Natural killer cell (primary cell): ENCODE measurements at regions not wholly inside any gene's neighbourhood (a gene's known extent, or its start where the extent isn't known, plus 50 kb on each side); places are given as distances from the start of the nearest gene placed in this dataset.

Source experiments
- ATAC-seq, 3 donors: fragments of 150-1000 bp in 2 of 3; fragments of 200-7000 bp in 1 of 3; cut with Tn5 transposase; 1 replicate in 1 of 3; 2 replicates in 2 of 3; pipeline ENCODE4 v1.10.0; 2021; ENCODE audit warnings: mild to moderate bottlenecking in 2 of 3, moderate library complexity in 2 of 3
- DNase-seq, 2 donors: peaks; one replicate each; pipeline versions ENCODE4 v3.0.0 to v3.0.0-alpha.2; 2013 to 2021; ENCODE audit warnings: mixed read lengths in 1 of 2
- H3K27ac ChIP-seq: one replicate; pipeline ENCODE4 v1.5.1; 2013; ENCODE audit warnings: mild to moderate bottlenecking, low read length
- H3K27me3 ChIP-seq: one replicate; pipeline ENCODE4 v1.6.1; 2013; ENCODE audit warnings: low read length; ENCODE audit not compliant: control insufficient read depth, insufficient read depth
- H3K36me3 ChIP-seq: one replicate; pipeline ENCODE4 v1.6.1; 2013; ENCODE audit warnings: low read length; ENCODE audit not compliant: control insufficient read depth, insufficient read depth
- H3K4me1 ChIP-seq: one replicate; pipeline ENCODE4 v1.6.1; 2013; ENCODE audit warnings: low read length; ENCODE audit not compliant: control insufficient read depth, insufficient read depth
- H3K4me3 ChIP-seq: one replicate; pipeline ENCODE4 v1.5.1; 2013; ENCODE audit warnings: low read length
- H3K9me3 ChIP-seq: one replicate; pipeline ENCODE4 v1.6.1; 2013; ENCODE audit warnings: low read length; ENCODE audit not compliant: control insufficient read depth, insufficient read depth
- H3K27ac Mint-ChIP-seq, 2 donors: one replicate each; pipeline ENCODE4 v1.8.0; 2022; ENCODE audit warnings: mild to moderate bottlenecking in 2 of 2, mixed read lengths in 2 of 2, moderate library complexity in 1 of 2
- H3K27me3 Mint-ChIP-seq, 2 donors: one replicate each; pipeline ENCODE4 v1.8.0; 2022; ENCODE audit warnings: low read depth in 2 of 2, mixed read lengths in 2 of 2
- H3K36me3 Mint-ChIP-seq: one replicate; pipeline ENCODE4 v1.8.0; 2022; ENCODE audit warnings: mixed read lengths
- H3K4me1 Mint-ChIP-seq, 2 donors: one replicate each; pipeline ENCODE4 v1.8.0; 2022; ENCODE audit warnings: mixed read lengths in 2 of 2
- H3K4me3 Mint-ChIP-seq: one replicate; pipeline ENCODE4 v1.8.0; 2022; ENCODE audit warnings: mild to moderate bottlenecking, moderate library complexity, mixed read lengths
- H3K9me3 Mint-ChIP-seq, 2 donors: one replicate each; pipeline ENCODE4 v1.8.0; 2022; ENCODE audit warnings: mixed read lengths in 2 of 2
- CTCF ChIP-seq: fragments of 200-600 bp; IDR thresholded peaks from one replicate; pipeline ENCODE4 v1.8.0; 2022; ENCODE audit warnings: antibody characterized with exemption
- WGBS: methylation state at CpG from one replicate; pipeline ENCODE4 v1.1.7; 2013; ENCODE audit warnings: missing lambda C conversion rate; ENCODE audit not compliant: insufficient coverage; 5-methylcytosine and 5-hydroxymethylcytosine counted together
- intact Hi-C: fragments of 100-400 bp; cut with micrococcal nuclease; formaldehyde crosslinking; loops from one replicate; pipeline ENCODE4 v1.14.2; 2022

GRCh38 chr12:114868995-114869834 lies 185.2 kb upstream of the TBX3 start:
- Mint-ChIP-seq H3K27me3 (no peaks in the 10 kb centered on the region), H3K4me1 (no peaks in the 10 kb centered on the region), H3K9me3 (peaks cover 3% of the 10 kb centered on the region in 2 donors), H3K4me3 (no peak overlapping the region), H3K27ac (no peak overlapping the region), H3K36me3 (no peaks in the 10 kb centered on the region)
- intact Hi-C loops = no loop called here
- Histone ChIP-seq H3K27me3 (no peaks in the 10 kb centered on the region), H3K9me3 (no peaks in the 10 kb centered on the region), H3K4me3 (no peak overlapping the region), H3K36me3 (no peaks in the 10 kb centered on the region), H3K4me1 (no peaks in the 10 kb centered on the region), H3K27ac (no peak overlapping the region)
- ATAC-seq (no peak), DNase-seq (no peak)
- WGBS = 54% methylated on average over 14 of the region's 14 CpGs
- no peak for TF ChIP-seq CTCF

GRCh38 chr12:114866331-114866730 lies 182.4 kb upstream of the TBX3 start:
- H3K36me3 Mint-ChIP-seq = no peaks in the 10 kb centered on the region
- H3K27ac ChIP-seq = no peak overlapping the region
- no peak overlapping the region for H3K27ac Mint-ChIP-seq
- 80% methylated on average over 4 of the region's 4 CpGs for WGBS
- no peaks in the 10 kb centered on the region for H3K27me3 Mint-ChIP-seq
- H3K4me1 ChIP-seq = no peaks in the 10 kb centered on the region
- H3K9me3 Mint-ChIP-seq = peaks cover 3 to 4% of the 10 kb centered on the region in 2 donors
- H3K36me3 ChIP-seq = no peaks in the 10 kb centered on the region
- DNase-seq (no peak), ATAC-seq (no peak)
- no peak for TF ChIP-seq CTCF
- no peak overlapping the region for H3K4me3 Mint-ChIP-seq
- H3K4me1 Mint-ChIP-seq = no peaks in the 10 kb centered on the region
- H3K9me3 ChIP-seq = peaks cover 2% of the 10 kb centered on the region
- no peak overlapping the region for H3K4me3 ChIP-seq
- intact Hi-C loops = no loop called here
- no peaks in the 10 kb centered on the region for H3K27me3 ChIP-seq

GRCh38 chr12:114864837-114865551 lies 181.0 kb upstream of the TBX3 start:
- Mint-ChIP-seq H3K36me3 (no peaks in the 10 kb centered on the region), H3K4me3 (no peak overlapping the region)
- 32% methylated on average over 12 of the region's 12 CpGs for WGBS

More at GRCh38 chr12:114864837-114865551, 181.0 kb upstream of the TBX3 start:
- Mint-ChIP-seq H3K9me3 (peaks cover 0 to 2% of the 10 kb centered on the region in 2 donors), H3K27me3 (no peaks in the 10 kb centered on the region), H3K27ac (no peak overlapping the region), H3K4me1 (no peaks in the 10 kb centered on the region)
- H3K4me1 ChIP-seq = no peaks in the 10 kb centered on the region
- H3K9me3 ChIP-seq = peaks cover 2% of the 10 kb centered on the region
- ATAC-seq (no peak), DNase-seq (no peak)
- no peaks in the 10 kb centered on the region for H3K27me3 ChIP-seq
- no peaks in the 10 kb centered on the region for H3K36me3 ChIP-seq
- no peak overlapping the region for H3K27ac ChIP-seq
- intact Hi-C loops = no loop called here
- no peak overlapping the region for H3K4me3 ChIP-seq
- no peak for TF ChIP-seq CTCF
